Mammary epithelial cell (primary cell): ENCODE measurements at regions not wholly inside any gene's neighbourhood (a gene's known extent, or its start where the extent isn't known, plus 50 kb on each side); places are given as distances from the start of the nearest gene placed in this dataset.

ENCODE experiments used
- CTCF ChIP-seq, 2 donors: IDR thresholded peaks in 1 of 2; conservative IDR thresholded peaks in 1 of 2; 2 replicates each; pipeline ENCODE4 v1.5.1; 2011 to 2012; ENCODE audit warnings: inconsistent platforms in 2 of 2, low read length in 2 of 2, mild to moderate bottlenecking in 2 of 2, control low read depth in 1 of 2, low read depth in 1 of 2; ENCODE audit not compliant: insufficient read depth in 1 of 2; ENCODE audit errors: extremely low read depth in 1 of 2
- EZH2 ChIP-seq: IDR thresholded peaks from 2 replicates; pipeline ENCODE4 v1.6.1; 2012; ENCODE audit warnings: low read length, inconsistent platforms, borderline replicate concordance

GRCh38 chr6:120496661-120497060 is 837.6 kb downstream of the TBC1D32 start:
- TF ChIP-seq EZH2 (no peak), CTCF (conservative IDR thresholded peaks at IDR 0.05 in 1 of 2, IDR thresholded peaks at IDR 0.05 in 1 of 2; ENCODE audit: extremely low read depth in 1 of 2, insufficient read depth in 1 of 2, low read depth in 1 of 2, low read length in 2 of 2) (no peak)
